ENCODE measurements at regions not wholly inside any gene's neighbourhood (a gene's known extent, or its start where the extent isn't known, plus 50 kb on each side); places are given as distances from the start of the nearest gene placed in this dataset.

DNA sequence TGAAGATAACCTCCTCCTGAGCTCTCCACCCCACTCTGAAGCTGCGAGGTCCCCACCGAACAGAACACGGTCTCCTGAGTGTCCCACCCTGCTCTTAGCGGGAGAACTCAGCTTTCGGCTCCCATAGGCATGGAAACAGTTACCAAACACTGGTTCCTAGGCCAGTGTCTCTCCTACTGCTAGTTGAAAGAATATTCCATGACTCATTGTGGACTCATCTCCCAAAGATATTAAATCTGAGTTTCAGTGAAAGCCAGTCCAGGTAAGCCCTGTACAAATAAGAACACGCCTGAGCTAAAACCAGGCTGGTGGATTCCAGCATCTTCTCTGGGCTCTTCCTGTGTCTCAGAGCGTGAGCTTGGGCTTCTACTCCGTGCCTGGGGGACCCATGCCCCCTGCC is 107.5 kb upstream of the CLDN14 start:
- TF ChIP-seq, protein P1, sequence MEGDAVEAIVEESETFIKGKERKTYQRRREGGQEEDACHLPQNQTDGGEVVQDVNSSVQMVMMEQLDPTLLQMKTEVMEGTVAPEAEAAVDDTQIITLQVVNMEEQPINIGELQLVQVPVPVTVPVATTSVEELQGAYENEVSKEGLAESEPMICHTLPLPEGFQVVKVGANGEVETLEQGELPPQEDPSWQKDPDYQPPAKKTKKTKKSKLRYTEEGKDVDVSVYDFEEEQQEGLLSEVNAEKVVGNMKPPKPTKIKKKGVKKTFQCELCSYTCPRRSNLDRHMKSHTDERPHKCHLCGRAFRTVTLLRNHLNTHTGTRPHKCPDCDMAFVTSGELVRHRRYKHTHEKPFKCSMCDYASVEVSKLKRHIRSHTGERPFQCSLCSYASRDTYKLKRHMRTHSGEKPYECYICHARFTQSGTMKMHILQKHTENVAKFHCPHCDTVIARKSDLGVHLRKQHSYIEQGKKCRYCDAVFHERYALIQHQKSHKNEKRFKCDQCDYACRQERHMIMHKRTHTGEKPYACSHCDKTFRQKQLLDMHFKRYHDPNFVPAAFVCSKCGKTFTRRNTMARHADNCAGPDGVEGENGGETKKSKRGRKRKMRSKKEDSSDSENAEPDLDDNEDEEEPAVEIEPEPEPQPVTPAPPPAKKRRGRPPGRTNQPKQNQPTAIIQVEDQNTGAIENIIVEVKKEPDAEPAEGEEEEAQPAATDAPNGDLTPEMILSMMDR (IDR thresholded peaks at IDR 0.05; ENCODE audit: low read depth, low read length, poor library complexity, severe bottlenecking), result no peak
- TF ChIP-seq EZH2phosphoT487 (IDR thresholded peaks at IDR 0.05; ENCODE audit: borderline replicate concordance, low read length), result no peak
